Testis (tissue), 2 donors: ENCODE measurements at regions not wholly inside any gene's neighbourhood (a gene's known extent, or its start where the extent isn't known, plus 50 kb on each side); places are given as distances from the start of the nearest gene placed in this dataset.

Source experiments
- DNase-seq: peaks from one replicate; pipeline ENCODE4 v3.0.0-alpha.2; 2019
- H3K27ac ChIP-seq, 2 donors: fragments of 200-600 bp; sonication (generic); one replicate each; pipeline ENCODE4 v1.5.1; 2019
- H3K27me3 ChIP-seq: fragments of 200-600 bp; sonication (generic); one replicate; pipeline ENCODE4 v1.5.1; 2019
- H3K36me3 ChIP-seq: fragments of 200-600 bp; sonication (generic); one replicate; pipeline ENCODE4 v1.5.1; 2017; ENCODE audit warnings: low read depth; ENCODE audit errors: missing control alignments
- H3K4me1 ChIP-seq: fragments of 200-600 bp; sonication (generic); one replicate; pipeline ENCODE4 v1.5.1; 2019
- H3K4me3 ChIP-seq, 2 donors: fragments of 200-600 bp; sonication (generic); one replicate each; pipeline ENCODE4 v1.5.1; 2017 to 2019
- H3K9me3 ChIP-seq: fragments of 200-600 bp; sonication (generic); one replicate; pipeline ENCODE4 v1.5.1; 2017
- POLR2A ChIP-seq: fragments of 450-650 bp; IDR thresholded peaks from one replicate; pipeline ENCODE4 v1.6.1; 2017; ENCODE audit warnings: antibody characterized with exemption, mild to moderate bottlenecking, moderate library complexity
- WGBS, 2 donors: methylation state at CpG; one replicate each; pipeline ENCODE4 v1.1.5; 2018; 5-methylcytosine and 5-hydroxymethylcytosine counted together
- intact Hi-C: fragments of 100-400 bp; cut with DNase I; formaldehyde crosslinking; loops from one replicate; pipeline ENCODE4 v1.15.1; 2023; ENCODE audit warnings: low total_unique reads
- TF ChIP-seq, protein P1 (sequence below), 3 experiments: fragments of 450-650 bp in 2 of 3; fragments of 200-600 bp in 1 of 3; sonication (generic) in 1 of 3; IDR thresholded peaks; one replicate each; pipeline ENCODE4 v1.5.1; 2016 to 2019; ENCODE audit warnings: antibody characterized with exemption in 3 of 3, mild to moderate bottlenecking in 2 of 3, moderate library complexity in 1 of 3

DNA sequence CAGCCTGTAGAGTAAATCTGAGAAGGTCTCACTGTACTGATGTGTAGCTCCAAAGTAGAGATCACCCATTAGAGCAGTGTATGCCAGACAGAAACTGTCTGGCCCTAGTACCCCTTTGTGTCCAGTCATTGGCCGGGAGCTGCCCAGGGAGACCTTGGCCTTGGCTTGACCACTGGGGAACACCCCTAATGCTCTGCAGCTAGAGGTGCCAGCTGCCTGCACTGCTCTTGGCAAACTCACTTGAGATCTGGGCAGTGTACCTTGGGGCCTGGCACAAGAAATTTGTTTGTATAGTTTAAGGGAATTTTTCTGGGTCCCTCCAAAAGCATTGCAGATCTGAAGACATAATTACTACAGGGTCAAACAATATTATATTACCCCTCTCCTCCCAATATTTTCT lies 78.7 kb upstream of the MPHOSPH6 start:
- Histone ChIP-seq H3K9me3 (no peaks in the 10 kb centered on the region), H3K36me3 (no peaks in the 10 kb centered on the region), H3K4me3 (no peak overlapping the region), H3K27ac (no peak overlapping the region), H3K27me3 (no peaks in the 10 kb centered on the region), H3K4me1 (no peaks in the 10 kb centered on the region)
- TF ChIP-seq, protein P1, sequence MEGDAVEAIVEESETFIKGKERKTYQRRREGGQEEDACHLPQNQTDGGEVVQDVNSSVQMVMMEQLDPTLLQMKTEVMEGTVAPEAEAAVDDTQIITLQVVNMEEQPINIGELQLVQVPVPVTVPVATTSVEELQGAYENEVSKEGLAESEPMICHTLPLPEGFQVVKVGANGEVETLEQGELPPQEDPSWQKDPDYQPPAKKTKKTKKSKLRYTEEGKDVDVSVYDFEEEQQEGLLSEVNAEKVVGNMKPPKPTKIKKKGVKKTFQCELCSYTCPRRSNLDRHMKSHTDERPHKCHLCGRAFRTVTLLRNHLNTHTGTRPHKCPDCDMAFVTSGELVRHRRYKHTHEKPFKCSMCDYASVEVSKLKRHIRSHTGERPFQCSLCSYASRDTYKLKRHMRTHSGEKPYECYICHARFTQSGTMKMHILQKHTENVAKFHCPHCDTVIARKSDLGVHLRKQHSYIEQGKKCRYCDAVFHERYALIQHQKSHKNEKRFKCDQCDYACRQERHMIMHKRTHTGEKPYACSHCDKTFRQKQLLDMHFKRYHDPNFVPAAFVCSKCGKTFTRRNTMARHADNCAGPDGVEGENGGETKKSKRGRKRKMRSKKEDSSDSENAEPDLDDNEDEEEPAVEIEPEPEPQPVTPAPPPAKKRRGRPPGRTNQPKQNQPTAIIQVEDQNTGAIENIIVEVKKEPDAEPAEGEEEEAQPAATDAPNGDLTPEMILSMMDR (IDR thresholded peaks at IDR 0.05) = no peak
- no peak for TF ChIP-seq POLR2A
- DNase-seq = no peak
- 36 to 67% methylated on average over 1 of the region's 1 CpG for WGBS, 2 donors
- intact Hi-C loops = no loop called here

DNA sequence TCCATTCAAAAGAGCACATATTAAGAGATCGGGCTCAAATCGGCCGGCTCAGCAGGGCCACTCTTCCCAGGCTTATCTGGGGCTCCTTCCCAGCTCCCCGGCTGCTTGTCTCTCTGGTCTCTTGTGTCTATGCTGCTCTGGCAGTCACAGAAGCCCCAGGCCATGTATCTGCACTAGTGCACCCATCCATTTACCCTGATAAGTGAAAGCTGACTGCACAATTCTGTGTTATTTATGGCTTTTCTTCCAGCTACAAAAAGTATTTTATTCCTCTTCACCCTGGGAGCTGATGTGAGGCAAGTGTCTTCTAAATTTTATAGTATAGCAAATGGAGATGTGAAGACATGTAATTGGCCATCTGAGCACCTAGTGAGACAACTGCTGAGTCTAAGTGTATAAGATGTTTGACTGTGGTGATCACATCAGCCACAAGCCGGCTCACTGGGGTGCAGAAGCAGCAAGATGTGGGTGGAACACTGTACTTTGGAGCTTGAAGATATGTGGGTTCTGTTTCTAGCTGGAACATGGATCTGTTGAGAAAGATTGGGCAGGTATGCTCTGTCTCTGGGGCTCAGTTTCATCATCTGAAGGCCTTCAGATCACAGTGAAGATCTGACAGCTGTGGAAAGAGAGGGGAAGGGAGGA lies 78.1 kb upstream of the MPHOSPH6 start:
- TF ChIP-seq, protein P1 (IDR thresholded peaks at IDR 0.05) = no peak
- TF ChIP-seq POLR2A = no peak
- DNase-seq = no peak

DNA sequence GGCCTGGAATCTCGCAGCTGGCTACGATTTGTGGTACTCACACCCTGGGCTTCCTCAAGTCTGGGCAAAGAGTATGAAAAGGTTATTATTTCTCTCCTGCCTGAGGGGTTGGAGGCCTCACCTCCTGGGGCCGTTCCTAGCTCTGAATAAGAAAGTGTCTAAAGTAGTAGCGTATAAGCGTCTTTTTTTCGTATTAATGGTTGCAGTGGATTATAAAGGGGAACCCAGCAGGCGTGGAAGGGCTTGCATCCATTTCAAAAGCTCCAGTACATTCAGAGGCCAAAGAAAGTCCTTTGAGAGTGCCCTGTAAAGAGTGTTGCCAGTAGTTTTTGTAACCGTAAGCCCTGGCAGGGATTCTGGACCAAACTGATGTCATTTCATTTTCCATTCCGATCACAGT lies 72.2 kb upstream of the MPHOSPH6 start:
- 92 to 93% methylated on average over 9 of the region's 9 CpGs for WGBS, 2 donors
- intact Hi-C loops = no loop called here
- no peak for TF ChIP-seq POLR2A
- TF ChIP-seq, protein P1 (IDR thresholded peaks at IDR 0.05) = no peak
- Histone ChIP-seq H3K9me3 (no peaks in the 10 kb centered on the region), H3K36me3 (no peaks in the 10 kb centered on the region), H3K4me3 (no peak overlapping the region), H3K27me3 (no peaks in the 10 kb centered on the region), H3K4me1 (no peaks in the 10 kb centered on the region), H3K27ac (no peak overlapping the region)
- DNase-seq = no peak

More for the DNA sequence above, 78.1 kb upstream of the MPHOSPH6 start:
- 80 to 84% methylated on average over 5 of the region's 5 CpGs for WGBS, 2 donors
- Histone ChIP-seq H3K27me3 (no peaks in the 10 kb centered on the region), H3K4me3 (no peak overlapping the region), H3K9me3 (no peaks in the 10 kb centered on the region), H3K27ac (no peak overlapping the region), H3K36me3 (no peaks in the 10 kb centered on the region), H3K4me1 (no peaks in the 10 kb centered on the region)
- intact Hi-C loops = no loop called here

DNA sequence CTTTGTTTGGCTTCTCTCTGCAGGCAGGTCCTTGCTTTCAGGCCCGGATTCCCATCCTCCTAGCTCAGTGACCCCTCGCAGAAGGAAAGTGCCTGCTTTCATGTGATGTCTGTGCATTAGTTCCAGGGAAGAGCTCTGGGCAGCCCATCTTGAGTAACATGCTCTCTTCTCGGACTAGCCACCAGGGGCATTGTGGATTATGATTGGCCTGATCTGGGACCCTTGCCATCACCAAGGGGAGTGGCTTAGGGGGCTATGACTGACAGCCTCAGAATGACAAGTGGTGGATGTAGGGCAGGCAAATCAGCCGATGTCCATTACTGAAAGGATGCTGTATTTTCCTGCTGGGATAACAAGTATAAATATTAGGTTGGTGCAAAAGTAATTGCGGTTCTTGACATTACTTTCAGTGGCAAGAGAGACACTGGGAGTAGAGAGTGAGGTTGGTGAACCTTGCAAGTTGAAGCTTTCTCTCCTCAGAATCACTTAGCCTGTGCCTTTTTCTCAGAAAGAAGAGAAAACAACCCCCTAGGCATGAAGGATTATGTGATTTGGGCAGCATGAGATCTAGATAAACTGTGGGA lies 71.5 kb upstream of the MPHOSPH6 start:
- no peak overlapping the region for H3K4me3 ChIP-seq
- no peaks in the 10 kb centered on the region for H3K4me1 ChIP-seq
- WGBS, 2 donors = 85 to 92% methylated on average over 5 of the region's 5 CpGs

More for the DNA sequence above, 71.5 kb upstream of the MPHOSPH6 start:
- intact Hi-C loops = no loop called here
- H3K27me3 ChIP-seq = no peaks in the 10 kb centered on the region
- H3K36me3 ChIP-seq = no peaks in the 10 kb centered on the region
- H3K9me3 ChIP-seq = no peaks in the 10 kb centered on the region
- no peak overlapping the region for H3K27ac ChIP-seq
- TF ChIP-seq, protein P1 (IDR thresholded peaks at IDR 0.05) = no peak
- TF ChIP-seq POLR2A = no peak
- no peak for DNase-seq
